ENCODE measurements at regions not wholly inside any gene's neighbourhood (a gene's known extent, or its start where the extent isn't known, plus 50 kb on each side); places are given as distances from the start of the nearest gene placed in this dataset.

DNA sequence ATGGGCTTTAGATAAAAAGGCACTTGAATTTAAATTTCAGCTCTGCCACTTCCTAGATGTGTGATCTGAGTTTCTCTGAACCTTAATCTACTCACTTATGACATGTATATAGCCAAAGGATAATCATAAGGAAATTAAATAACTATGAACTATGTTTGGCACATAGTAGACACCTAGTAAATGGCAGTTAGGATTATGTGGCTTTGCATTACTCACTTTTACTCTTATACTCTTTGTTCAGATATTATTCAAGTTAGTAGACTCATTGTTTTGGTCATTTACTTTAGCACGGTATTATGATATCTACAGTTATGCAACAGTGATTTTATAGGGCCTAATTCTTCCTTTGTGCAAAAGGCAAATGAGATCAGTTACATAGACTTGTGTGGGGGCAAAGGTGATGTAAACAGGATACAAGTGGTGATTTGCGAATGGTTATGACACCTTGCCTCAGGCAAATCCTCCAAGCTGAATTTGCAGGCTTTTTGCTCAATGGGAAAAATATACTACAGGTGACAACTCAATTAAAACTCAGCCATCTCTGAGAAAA lies 297.2 kb upstream of the PBX1 start:
- Mint-ChIP-seq H3K36me3 (no peaks in the 10 kb centered on the region), H3K4me3 (no peak overlapping the region), H3K4me1 (ENCODE audit: low read depth in 2 of 2) (no peaks in the 10 kb centered on the region)

GRCh38 chr1:164263540-164263939 lies 295.4 kb upstream of the PBX1 start:
- DNase-seq (ENCODE audit: low spot score) (no peak), ATAC-seq (no peak)
- Mint-ChIP-seq H3K27me3 (no peaks in the 10 kb centered on the region), H3K9me3 (peaks cover 17% of the 10 kb centered on the region), H3K27ac (no peak overlapping the region), H3K4me3 (no peak overlapping the region), H3K4me1 (ENCODE audit: low read depth in 2 of 2) (no peaks in the 10 kb centered on the region), H3K36me3 (no peaks in the 10 kb centered on the region)

More for the DNA sequence above, 297.2 kb upstream of the PBX1 start:
- ATAC-seq = no peak
- DNase-seq (ENCODE audit: low spot score) = no peak
- Mint-ChIP-seq H3K27ac (no peak overlapping the region), H3K27me3 (no peaks in the 10 kb centered on the region), H3K9me3 (peaks cover 18% of the 10 kb centered on the region)

GRCh38 chr1:164265232-164265631 lies 293.8 kb upstream of the PBX1 start:
- no peak overlapping the region for H3K4me3 Mint-ChIP-seq
- peaks cover 11% of the 10 kb centered on the region for H3K9me3 Mint-ChIP-seq

GRCh38 chr1:164272156-164272555 lies 286.8 kb upstream of the PBX1 start:
- Mint-ChIP-seq H3K4me1 (ENCODE audit: low read depth in 2 of 2) (no peaks in the 10 kb centered on the region), H3K36me3 (no peaks in the 10 kb centered on the region), H3K27me3 (no peaks in the 10 kb centered on the region), H3K4me3 (no peak overlapping the region), H3K9me3 (peaks cover 12% of the 10 kb centered on the region), H3K27ac (no peak overlapping the region)
- DNase-seq (ENCODE audit: low spot score) (no peak), ATAC-seq (no peak)

More at GRCh38 chr1:164265232-164265631, 293.8 kb upstream of the PBX1 start:
- Mint-ChIP-seq H3K4me1 (ENCODE audit: low read depth in 2 of 2) (no peaks in the 10 kb centered on the region), H3K27ac (no peak overlapping the region), H3K27me3 (no peaks in the 10 kb centered on the region), H3K36me3 (no peaks in the 10 kb centered on the region)
- ATAC-seq = no peak
- DNase-seq (ENCODE audit: low spot score) = no peak

GRCh38 chr1:164296172-164296571 lies 262.8 kb upstream of the PBX1 start:
- Mint-ChIP-seq H3K4me1 (ENCODE audit: low read depth in 2 of 2) (no peaks in the 10 kb centered on the region), H3K27me3 (no peaks in the 10 kb centered on the region), H3K27ac (no peak overlapping the region), H3K4me3 (no peak overlapping the region), H3K36me3 (no peaks in the 10 kb centered on the region), H3K9me3 (peaks cover 6% of the 10 kb centered on the region)
- no peak for ATAC-seq
- no peak for DNase-seq (ENCODE audit: low spot score)

DNA sequence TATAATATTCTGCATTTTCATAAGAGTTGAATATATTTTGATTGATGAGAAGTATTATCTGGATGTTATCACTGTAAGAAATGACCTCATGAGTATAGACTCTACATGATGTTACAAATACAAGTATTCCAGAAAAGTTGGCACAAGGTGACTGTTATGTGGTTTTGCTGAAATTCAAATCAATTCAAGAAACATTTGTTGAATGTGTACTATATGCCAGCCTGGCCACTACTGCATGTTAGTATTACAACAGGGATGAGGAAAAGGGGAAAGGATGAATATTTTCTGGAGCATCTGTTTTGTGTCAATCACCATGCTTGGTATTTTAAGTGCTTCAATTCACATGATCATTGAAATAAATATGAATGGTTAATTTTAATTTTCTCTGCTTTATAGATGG lies 250.9 kb upstream of the PBX1 start:
- DNase-seq (ENCODE audit: low spot score) (no peak), ATAC-seq (no peak)
- Mint-ChIP-seq H3K27me3 (peaks cover 0 to 2% of the 10 kb centered on the region in 2 donors), H3K4me1 (ENCODE audit: low read depth in 2 of 2) (no peaks in the 10 kb centered on the region), H3K4me3 (no peak overlapping the region), H3K27ac (no peak overlapping the region), H3K36me3 (no peaks in the 10 kb centered on the region), H3K9me3 (peaks cover 3% of the 10 kb centered on the region)

- ATAC-seq = no peak
- Mint-ChIP-seq H3K4me3 (no peak overlapping the region), H3K9me3 (no peaks in the 10 kb centered on the region), H3K27ac (no peak overlapping the region), H3K4me1 (ENCODE audit: low read depth in 2 of 2) (no peaks in the 10 kb centered on the region), H3K36me3 (no peaks in the 10 kb centered on the region), H3K27me3 (peaks cover 0 to 2% of the 10 kb centered on the region in 2 donors)
- no peak for DNase-seq (ENCODE audit: low spot score)
Observed at GRCh38 chr1:164310166-164310565, 248.8 kb upstream of the PBX1 start.

DNA sequence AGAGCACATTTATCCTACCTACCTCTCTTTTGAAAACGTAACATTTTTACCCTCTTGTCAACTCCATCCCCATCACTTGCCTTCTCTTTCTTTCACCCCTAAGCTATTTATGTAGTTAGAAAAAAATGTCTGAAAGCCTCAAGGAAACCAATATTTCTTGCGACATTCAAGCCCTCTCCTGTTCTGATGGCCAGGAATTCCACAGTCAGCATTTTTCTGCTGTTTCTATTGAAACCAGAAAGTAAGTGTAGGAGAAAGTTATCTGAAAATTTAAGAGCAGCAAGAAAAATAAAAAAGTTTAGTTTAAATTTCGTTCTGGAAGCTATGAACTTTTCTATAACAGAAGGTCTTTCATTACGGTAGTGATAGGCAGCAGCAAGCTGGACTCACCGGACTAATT lies 247.6 kb upstream of the PBX1 start:
- no peaks in the 10 kb centered on the region for H3K9me3 Mint-ChIP-seq
- ATAC-seq = no peak
- H3K27me3 Mint-ChIP-seq = peaks cover 0 to 2% of the 10 kb centered on the region in 2 donors
- H3K4me3 Mint-ChIP-seq = no peak overlapping the region
- DNase-seq (ENCODE audit: low spot score) = no peak
- no peaks in the 10 kb centered on the region for H3K4me1 Mint-ChIP-seq (ENCODE audit: low read depth in 2 of 2)
- no peak overlapping the region for H3K27ac Mint-ChIP-seq
- no peaks in the 10 kb centered on the region for H3K36me3 Mint-ChIP-seq

- H3K27ac Mint-ChIP-seq = no peak overlapping the region
- no peaks in the 10 kb centered on the region for H3K4me1 Mint-ChIP-seq (ENCODE audit: low read depth in 2 of 2)
- H3K27me3 Mint-ChIP-seq = peaks cover 9 to 24% of the 10 kb centered on the region in 2 donors
- no peaks in the 10 kb centered on the region for H3K36me3 Mint-ChIP-seq
- ATAC-seq (no peak), DNase-seq (ENCODE audit: low spot score) (no peak)
- H3K4me3 Mint-ChIP-seq = no peak overlapping the region
- H3K9me3 Mint-ChIP-seq = no peaks in the 10 kb centered on the region
Observed at GRCh38 chr1:164320790-164321731, 237.9 kb upstream of the PBX1 start.

DNA sequence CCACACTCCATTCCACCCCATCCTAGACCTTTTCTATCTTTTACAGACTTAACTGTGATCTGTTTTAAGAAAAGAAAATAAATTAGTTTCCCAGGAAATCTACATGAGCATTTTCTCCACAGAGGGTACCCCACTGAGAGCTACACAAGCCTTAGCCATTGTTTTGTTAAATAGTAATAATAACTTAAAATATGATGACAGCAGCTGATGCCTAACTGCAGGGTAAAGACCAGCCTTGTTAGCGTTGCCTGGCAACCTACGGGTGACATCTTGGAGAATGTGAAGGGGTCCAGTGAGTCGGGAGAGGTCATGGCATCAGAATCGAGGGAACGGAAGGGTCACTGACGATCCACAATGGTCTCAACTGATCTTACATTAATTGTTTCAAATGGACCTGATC lies 233.2 kb upstream of the PBX1 start:
- Mint-ChIP-seq H3K4me3 (no peak overlapping the region), H3K9me3 (peaks cover 4% of the 10 kb centered on the region), H3K36me3 (no peaks in the 10 kb centered on the region), H3K27me3 (peaks cover 2 to 10% of the 10 kb centered on the region in 2 donors), H3K27ac (no peak overlapping the region), H3K4me1 (ENCODE audit: low read depth in 2 of 2) (no peaks in the 10 kb centered on the region)
- no peak for ATAC-seq
- DNase-seq (ENCODE audit: low spot score) = no peak

- Mint-ChIP-seq H3K36me3 (no peaks in the 10 kb centered on the region), H3K4me1 (ENCODE audit: low read depth in 2 of 2) (no peaks in the 10 kb centered on the region), H3K27me3 (no peaks in the 10 kb centered on the region), H3K4me3 (no peak overlapping the region), H3K9me3 (no peaks in the 10 kb centered on the region), H3K27ac (no peak overlapping the region)
- ATAC-seq = no peak
- no peak for DNase-seq (ENCODE audit: low spot score)
Observed at GRCh38 chr1:164333387-164333786, 225.6 kb upstream of the PBX1 start.

DNA sequence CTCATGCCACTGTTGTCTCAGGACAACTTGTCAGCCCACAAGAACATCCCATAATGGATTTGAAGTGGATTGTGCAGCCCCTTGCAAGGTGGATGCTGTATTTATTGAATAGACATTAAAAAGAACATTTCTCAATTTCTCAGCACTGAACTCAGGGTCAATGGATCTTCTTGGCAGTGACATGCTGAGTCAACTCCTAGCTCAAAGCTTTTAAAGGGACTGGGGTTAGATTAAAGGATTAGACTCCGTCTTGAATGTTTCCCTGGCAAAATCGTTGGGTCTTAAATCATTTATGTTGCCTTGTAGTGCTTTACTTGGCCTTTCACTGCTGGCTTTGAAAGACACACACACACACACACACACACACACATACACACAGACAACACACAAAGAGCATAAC lies 221.6 kb upstream of the PBX1 start:
- H3K27me3 Mint-ChIP-seq = no peaks in the 10 kb centered on the region
- H3K9me3 Mint-ChIP-seq = peaks cover 14% of the 10 kb centered on the region
- H3K4me3 Mint-ChIP-seq = no peak overlapping the region
- ATAC-seq (no peak), DNase-seq (ENCODE audit: low spot score) (no peak)
- H3K27ac Mint-ChIP-seq = no peak overlapping the region
- H3K4me1 Mint-ChIP-seq (ENCODE audit: low read depth in 2 of 2) = no peaks in the 10 kb centered on the region
- no peaks in the 10 kb centered on the region for H3K36me3 Mint-ChIP-seq

DNA sequence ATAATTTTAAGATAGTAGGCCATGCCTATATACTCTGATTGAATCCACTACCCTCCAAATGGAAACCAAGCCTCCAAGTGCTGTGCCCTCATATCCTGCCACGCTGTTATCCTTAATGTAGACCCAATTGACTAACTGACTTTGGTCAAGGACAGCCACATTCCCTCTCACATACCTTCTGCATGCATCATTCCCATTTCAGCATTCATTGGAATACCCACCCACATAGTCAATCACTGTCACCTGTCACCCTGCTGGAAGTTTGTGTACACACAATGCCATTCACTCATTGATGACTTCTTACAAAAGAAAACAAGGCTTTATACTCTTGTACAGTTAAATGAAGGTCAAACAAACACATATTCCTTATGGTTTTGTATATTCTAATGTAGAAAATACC lies 221.1 kb upstream of the PBX1 start:
- no peak overlapping the region for H3K4me3 Mint-ChIP-seq
- DNase-seq (ENCODE audit: low spot score) (no peak), ATAC-seq (no peak)
- no peak overlapping the region for H3K27ac Mint-ChIP-seq
- no peaks in the 10 kb centered on the region for H3K36me3 Mint-ChIP-seq
- peaks cover 14% of the 10 kb centered on the region for H3K9me3 Mint-ChIP-seq
- no peaks in the 10 kb centered on the region for H3K4me1 Mint-ChIP-seq (ENCODE audit: low read depth in 2 of 2)
- no peaks in the 10 kb centered on the region for H3K27me3 Mint-ChIP-seq

DNA sequence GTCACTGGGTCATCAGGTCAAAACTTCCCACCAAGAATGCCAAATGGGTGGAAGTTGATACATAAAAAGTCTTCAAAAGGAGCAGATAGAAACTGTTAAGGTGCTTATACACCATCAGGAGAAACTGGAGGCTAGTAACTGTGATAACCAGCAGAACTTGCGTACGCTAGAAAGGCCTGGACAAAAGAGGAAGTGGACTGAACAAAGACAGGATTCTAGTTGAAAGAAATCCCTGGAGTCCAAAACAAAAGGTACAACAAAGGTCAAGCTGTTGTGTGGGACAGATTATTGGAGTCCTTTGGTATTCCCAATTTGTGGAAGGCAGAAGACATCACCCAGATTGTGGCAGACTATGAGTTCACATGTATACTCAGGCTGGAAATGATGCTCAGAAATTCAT lies 215.8 kb upstream of the PBX1 start:
- no peak overlapping the region for H3K4me3 Mint-ChIP-seq

More for the DNA sequence above, 215.8 kb upstream of the PBX1 start:
- ATAC-seq = no peak
- no peak overlapping the region for H3K27ac Mint-ChIP-seq
- H3K4me1 Mint-ChIP-seq (ENCODE audit: low read depth in 2 of 2) = no peaks in the 10 kb centered on the region
- H3K36me3 Mint-ChIP-seq = peaks cover 10% of the 10 kb centered on the region
- peaks cover 26% of the 10 kb centered on the region for H3K9me3 Mint-ChIP-seq
- no peak for DNase-seq (ENCODE audit: low spot score)
- H3K27me3 Mint-ChIP-seq = no peaks in the 10 kb centered on the region

Data from natural killer cell treated with Interleukin-12 subunit alpha and Interleukin-12 subunit beta and Interleukin-15 and Interleukin-18, amount 100 ng/mL, for 72 hours (primary cell).